PC-9 (cell line): ENCODE measurements at regions not wholly inside any gene's neighbourhood (a gene's known extent, or its start where the extent isn't known, plus 50 kb on each side); places are given as distances from the start of the nearest gene placed in this dataset.

Experiments
- BruUV-seq: library from RNA; stranded (reverse); fragments of 400-500 nt; replicated peaks from 2 replicates; lab custom pipeline; 2021; lab: Mats Ljungman, UMichigan
- CTCF ChIA-PET: fragments of 300-600 bp; sonication (Branson Sonifier 250); formaldehyde crosslinking; loops from one replicate; lab custom pipeline; 2022; ENCODE audit warnings: antibody characterized with exemption; lab: Charles Lee
- POLR2A ChIA-PET: fragments of 300-600 bp; sonication (Branson Sonifier 250); formaldehyde crosslinking; loops from one replicate; lab custom pipeline; 2022; ENCODE audit warnings: antibody characterized with exemption; ENCODE audit not compliant: unreplicated experiment; lab: Charles Lee
- DNase-seq, 2 experiments: peaks; one replicate each; pipeline versions ENCODE4 v3.0.0 to v3.0.0-alpha.2; 2015 to 2022; ENCODE audit warnings: mixed read lengths in 1 of 2
- H2AFZ ChIP-seq: fragments of 200-600 bp; sonication (generic); 2 replicates; pipeline ENCODE4 v1.8.1; 2017; ENCODE audit warnings: antibody characterized with exemption
- H3F3A ChIP-seq: fragments of 200-600 bp; sonication (generic); 2 replicates; pipeline ENCODE4 v1.8.1; 2017; ENCODE audit warnings: antibody characterized with exemption, mild to moderate bottlenecking, low read depth; ENCODE audit not compliant: insufficient read depth
- H3K27ac ChIP-seq: fragments of 200-600 bp; sonication (generic); 2 replicates; pipeline ENCODE4 v1.6.1; 2016; ENCODE audit warnings: mixed run types
- H3K27me3 ChIP-seq: fragments of 200-600 bp; sonication (generic); 2 replicates; pipeline ENCODE4 v1.6.1; 2016; ENCODE audit warnings: low read depth, mixed run types; ENCODE audit not compliant: insufficient read depth
- H3K36me3 ChIP-seq: fragments of 200-600 bp; sonication (generic); 2 replicates; pipeline ENCODE4 v1.6.1; 2016; ENCODE audit warnings: low read depth, mixed run types
- H3K4me1 ChIP-seq: fragments of 200-600 bp; sonication (generic); replicated peaks from 2 replicates; pipeline ENCODE4 v1.6.1; 2016; ENCODE audit warnings: mixed run types; ENCODE audit not compliant: insufficient read depth
- H3K4me2 ChIP-seq: fragments of 200-600 bp; sonication (generic); 2 replicates; pipeline ENCODE4 v1.6.1; 2017; ENCODE audit warnings: mixed run types
- H3K4me3 ChIP-seq: fragments of 200-600 bp; sonication (generic); 2 replicates; pipeline ENCODE4 v1.6.1; 2016; ENCODE audit warnings: mixed run types
- H3K79me2 ChIP-seq: fragments of 200-600 bp; sonication (generic); 2 replicates; pipeline ENCODE4 v1.6.1; 2017; ENCODE audit warnings: low read depth, mixed run types
- H3K9me2 ChIP-seq: fragments of 200-600 bp; sonication (generic); 2 replicates; pipeline ENCODE4 v1.8.1; 2017; ENCODE audit warnings: mild to moderate bottlenecking; ENCODE audit not compliant: insufficient read depth
- H3K9me3 ChIP-seq: fragments of 200-600 bp; sonication (generic); 2 replicates; pipeline ENCODE4 v1.8.1; 2016; ENCODE audit warnings: low read depth; ENCODE audit not compliant: insufficient read depth
- H4K20me1 ChIP-seq: fragments of 200-600 bp; sonication (generic); 2 replicates; pipeline ENCODE4 v1.8.1; 2017; ENCODE audit not compliant: insufficient read depth
- CTCF ChIP-seq: fragments of 200-600 bp; sonication (generic); conservative IDR thresholded peaks from 2 replicates; pipeline ENCODE4 v1.6.1; 2017; ENCODE audit warnings: mixed run types, antibody characterized with exemption, mild to moderate bottlenecking, moderate library complexity
- EZH2 ChIP-seq: fragments of 200-600 bp; sonication (generic); IDR thresholded peaks from 2 replicates; pipeline ENCODE4 v1.8.0; 2017; ENCODE audit warnings: antibody characterized with exemption, low read depth
- intact Hi-C: fragments of 100-400 bp; cut with micrococcal nuclease; formaldehyde crosslinking; loops from one replicate; pipeline ENCODE4 v1.10.0; 2022; ENCODE audit not compliant: unreplicated experiment

DNA sequence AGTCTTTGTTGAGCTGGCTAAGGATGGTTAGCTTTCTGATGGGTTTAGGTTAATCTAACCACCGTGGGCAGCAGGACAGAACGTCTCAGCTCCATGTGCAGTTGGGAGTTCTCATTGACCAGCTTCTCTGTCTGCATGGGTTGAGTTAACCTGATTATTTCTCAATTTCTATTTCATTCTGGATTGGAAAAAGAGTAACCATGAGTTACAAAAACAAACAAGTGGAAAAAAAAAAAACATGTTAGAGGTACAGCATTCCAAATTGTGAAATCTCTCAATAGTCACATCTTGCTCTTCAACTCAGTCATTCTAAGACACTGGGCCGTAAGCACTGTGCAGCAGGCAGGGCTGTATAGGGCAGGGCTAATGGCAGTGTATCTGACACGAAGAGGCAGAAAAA lies 343.7 kb upstream of the KLF4 start:
- H3K4me3 ChIP-seq = no peak overlapping the region
- H3K36me3 ChIP-seq = no peaks in the 10 kb centered on the region
- no peak for DNase-seq
- no peaks in the 10 kb centered on the region for H3K9me3 ChIP-seq
- H4K20me1 ChIP-seq = no peaks in the 10 kb centered on the region
- no TSS peak for BruUV-seq
- H3K27me3 ChIP-seq = no peaks in the 10 kb centered on the region
- H3F3A ChIP-seq = no peaks in the 10 kb centered on the region
- POLR2A ChIA-PET = no interaction called here
- CTCF ChIA-PET = no interaction called here
- no peaks in the 10 kb centered on the region for H3K79me2 ChIP-seq
- H3K4me2 ChIP-seq = no peak overlapping the region
- intact Hi-C loops = no loop called here
- 0 out of 2 replicates have a peak, but pooled peaks cover 4% of the 10 kb centered on the region for H3K9me2 ChIP-seq
- TF ChIP-seq CTCF (no peak), EZH2 (no peak)
- H3K4me1 ChIP-seq = no peaks in the 10 kb centered on the region
- H3K27ac ChIP-seq = no peak overlapping the region
- no peak overlapping the region for H2AFZ ChIP-seq

DNA sequence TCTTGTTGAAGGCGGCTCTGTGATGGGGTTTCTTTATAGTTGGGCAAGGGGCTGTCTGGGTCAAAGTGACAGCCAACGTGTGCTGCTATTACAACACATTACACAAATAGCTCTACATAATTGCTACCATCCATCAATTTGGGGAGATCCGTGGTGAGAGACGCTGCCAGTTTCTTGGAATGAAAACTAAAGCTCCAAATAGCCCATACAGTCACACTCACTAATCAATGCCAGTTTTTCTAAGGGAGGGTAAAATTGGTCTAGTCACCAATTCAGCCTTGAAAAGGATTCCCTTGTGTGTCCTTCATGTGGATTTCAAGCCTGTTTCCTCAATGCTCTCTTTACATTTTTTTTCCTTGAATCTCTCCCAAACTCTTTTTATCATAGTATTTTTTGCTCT lies 343.3 kb upstream of the KLF4 start:
- Histone ChIP-seq H3F3A (no peaks in the 10 kb centered on the region), H3K27ac (no peak overlapping the region), H3K4me2 (no peak overlapping the region), H3K4me1 (no peaks in the 10 kb centered on the region), H3K9me2 (0 out of 2 replicates have a peak, but pooled peaks cover 4% of the 10 kb centered on the region), H2AFZ (no peak overlapping the region), H3K36me3 (no peaks in the 10 kb centered on the region), H3K79me2 (no peaks in the 10 kb centered on the region), H4K20me1 (no peaks in the 10 kb centered on the region), H3K4me3 (no peak overlapping the region), H3K27me3 (no peaks in the 10 kb centered on the region), H3K9me3 (no peaks in the 10 kb centered on the region)
- ChIA-PET POLR2A (no interaction called here), CTCF (no interaction called here)
- DNase-seq = no peak
- no TSS peak for BruUV-seq
- no peak for TF ChIP-seq CTCF
- no peak for TF ChIP-seq EZH2
- intact Hi-C loops = no loop called here

GRCh38 chr9:107830479-107830878 lies 340.9 kb upstream of the KLF4 start:
- intact Hi-C loops = no loop called here
- no TSS peak for BruUV-seq
- POLR2A ChIA-PET = no interaction called here

More at GRCh38 chr9:107830479-107830878, 340.9 kb upstream of the KLF4 start:
- no peaks in the 10 kb centered on the region for H4K20me1 ChIP-seq
- TF ChIP-seq EZH2 (no peak), CTCF (no peak)
- no peak overlapping the region for H3K27ac ChIP-seq
- no peaks in the 10 kb centered on the region for H3K27me3 ChIP-seq
- CTCF ChIA-PET = no interaction called here
- 0 out of 2 replicates have a peak, but pooled peaks cover 4% of the 10 kb centered on the region for H3K9me2 ChIP-seq
- no peaks in the 10 kb centered on the region for H3K4me1 ChIP-seq
- H3K36me3 ChIP-seq = no peaks in the 10 kb centered on the region
- H2AFZ ChIP-seq = no peak overlapping the region
- no peak overlapping the region for H3K4me3 ChIP-seq
- DNase-seq = no peak
- H3K9me3 ChIP-seq = no peaks in the 10 kb centered on the region
- H3K4me2 ChIP-seq = no peak overlapping the region
- no peaks in the 10 kb centered on the region for H3F3A ChIP-seq
- no peaks in the 10 kb centered on the region for H3K79me2 ChIP-seq
